Heart left ventricle (tissue), 16 donors: ENCODE measurements at regions not wholly inside any gene's neighbourhood (a gene's known extent, or its start where the extent isn't known, plus 50 kb on each side); places are given as distances from the start of the nearest gene placed in this dataset.
"Not testable (repeated sequence)": the region's sequence is repeated elsewhere in the genome, so short reads cannot be mapped to it uniquely, and the experiment has no call there.

Experiments used
- ATAC-seq, 4 donors: fragments of 200-7000 bp; cut with Tn5 transposase; one replicate each; pipeline ENCODE4 v1.9.1; 2020 to 2022; ENCODE audit warnings: moderate library complexity in 4 of 4, mild to moderate bottlenecking in 3 of 4, moderate number of reproducible peaks in 1 of 4
- DNase-seq, 5 donors: peaks; one replicate each; pipeline ENCODE4 v3.0.0-alpha.2; 2020
- H3K27ac ChIP-seq, 12 donors: fragments of 200-600 bp; sonication (generic) in 4 of 12; one replicate each; pipeline versions ENCODE4 v1.5.0 to v1.8.0; 2016 to 2022; ENCODE audit warnings: mild to moderate bottlenecking in 2 of 12
- H3K27me3 ChIP-seq, 9 donors: fragments of 200-600 bp; sonication (generic) in 2 of 9; one replicate each; pipeline versions ENCODE4 v1.5.1 to v1.8.0; 2016 to 2022; ENCODE audit warnings: mild to moderate bottlenecking in 3 of 9
- H3K36me3 ChIP-seq, 9 donors: fragments of 200-600 bp; sonication (generic) in 2 of 9; one replicate each; pipeline versions ENCODE4 v1.5.0 to v1.8.0; 2018 to 2022; ENCODE audit warnings: mild to moderate bottlenecking in 2 of 9
- H3K4me1 ChIP-seq, 12 donors: fragments of 200-600 bp; sonication (generic) in 4 of 12; one replicate each; pipeline versions ENCODE4 v1.5.0 to v1.8.0; 2016 to 2022; ENCODE audit warnings: mild to moderate bottlenecking in 3 of 12
- H3K4me3 ChIP-seq, 12 donors: fragments of 200-600 bp; sonication (generic) in 4 of 12; one replicate each; pipeline versions ENCODE4 v1.5.0 to v1.8.0; 2017 to 2022; ENCODE audit warnings: mild to moderate bottlenecking in 9 of 12, moderate library complexity in 4 of 12
- H3K9me3 ChIP-seq, 12 donors: fragments of 200-600 bp; sonication (generic) in 4 of 12; one replicate each; pipeline versions ENCODE4 v1.5.0 to v1.8.0; 2016 to 2022; ENCODE audit warnings: mild to moderate bottlenecking in 1 of 12
- CTCF ChIP-seq, 12 donors: fragments of 200-600 bp; sonication (generic) in 4 of 12; IDR thresholded peaks; one replicate each; pipeline versions ENCODE4 v1.5.0 to v1.8.0; 2018 to 2022; ENCODE audit warnings: antibody characterized with exemption in 12 of 12, mild to moderate bottlenecking in 5 of 12
- POLR2A ChIP-seq, 2 donors: fragments of 450-650 bp; IDR thresholded peaks; one replicate each; pipeline ENCODE4 v1.6.1; 2017; ENCODE audit warnings: antibody characterized with exemption in 2 of 2, mild to moderate bottlenecking in 2 of 2, moderate library complexity in 2 of 2
- WGBS, 4 donors: extraction: QIAGEN DNeasy Blood & Tissue Kit in 2 of 4; methylation state at CpG; one replicate each; pipeline versions ENCODE4 v1.1.5 to v1.1.7; 2013 to 2018; 5-methylcytosine and 5-hydroxymethylcytosine counted together
- intact Hi-C, 10 donors: fragments of 100-400 bp; cut with DNase I; formaldehyde crosslinking; loops; one replicate each; pipeline versions ENCODE4 v1.11.1 to v1.14.2; 2022
- donor health status: ischemic (EF 13 %, LVEDD 7.1; RV severe dilation, severe dysfunction).
- donor health status: healthy with polysubstance abuse.
- donor health status: DM: no; HTN: yes; CAD: no.
- donor health status: DM: no; HTN: no; CAD: no.
- donor health status: ischemic (EF 25% LVEDD 6.9; RV normal size, moderate dysfunction).
- donor health status: ischemic (EF 25% LVEDD 5.7; RV mildly dilated, moderate dysfunction).
- donor health status: healthy.
- donor health status: DM: yes; HTN: yes; CAD: no.
- donor health status: ischemic (EF 35%, LVEDD 5.7; RV mildly dilated, moderate dysfunction).
- donor health status: nonischemic (EF 11% LVEDD 7.7; RV severe dilation, severe dysfunction).
- donor health status: DM: yes; HTN: yes; CAD: no.
- donor health status: PGD.
- donor health status: ischemic (EF 29% LVEDD 5.4; RV normal size, mild dysfunction).
- donor health status: nonischemic (EF 23%, LVEDD 6.1; RV moderate dilation, normal function).

- ATAC-seq (no peak), DNase-seq (no peak)
- 96 to 100% (median 97%) methylated on average over 1 of the region's 1 CpG for WGBS, 4 donors
- intact Hi-C loops: no loop called here
- H3K27me3 ChIP-seq: no peaks in the 10 kb centered on the region
- H3K36me3 ChIP-seq: no peaks in the 10 kb centered on the region
- H3K4me1 ChIP-seq: no peaks in the 10 kb centered on the region
- no peak for TF ChIP-seq CTCF (IDR thresholded peaks at IDR 0.05)
- TF ChIP-seq POLR2A (IDR thresholded peaks at IDR 0.05): no peak
- peaks cover 0 to 10% (median 0%) of the 10 kb centered on the region in 12 donors for H3K9me3 ChIP-seq
- H3K27ac ChIP-seq: no peak overlapping the region
- no peak overlapping the region for H3K4me3 ChIP-seq
These were observed 809.9 kb downstream of the MCTP2 start for GRCh38 chr15:95041297-95041696.

GRCh38 chr15:95043236-95043932 is 812.0 kb downstream of the MCTP2 start:
- H3K4me3 ChIP-seq, H3K36me3 ChIP-seq, ATAC-seq, DNase-seq, H3K27me3 ChIP-seq, H3K27ac ChIP-seq, H3K4me1 ChIP-seq, intact Hi-C loops: not testable (repeated sequence)
- 82 to 87% (median 84%) methylated on average over 9 of the region's 9 CpGs for WGBS, 4 donors
- H3K9me3 ChIP-seq: peaks cover 0 to 12% (median 2%) of the 10 kb centered on the region in 12 donors

- Histone ChIP-seq H3K27me3 (no peaks in the 10 kb centered on the region), H3K36me3 (no peaks in the 10 kb centered on the region), H3K9me3 (peaks cover 0 to 17% (median 7%) of the 10 kb centered on the region in 12 donors), H3K27ac (no peak overlapping the region), H3K4me3 (no peak overlapping the region), H3K4me1 (no peaks in the 10 kb centered on the region)
- intact Hi-C loops: no loop called here
- TF ChIP-seq CTCF (IDR thresholded peaks at IDR 0.05) (no peak), POLR2A (IDR thresholded peaks at IDR 0.05) (no peak)
- DNase-seq (no peak), ATAC-seq (no peak)
- WGBS, 4 donors: 61 to 76% (median 68%) methylated on average over 1 of the region's 1 CpG
These were observed 812.6 kb downstream of the MCTP2 start for GRCh38 chr15:95043933-95044313.

- H3K4me3 ChIP-seq: no peak overlapping the region
- no peak for DNase-seq
- no peaks in the 10 kb centered on the region for H3K4me1 ChIP-seq
- ATAC-seq: no peak
- no peak overlapping the region for H3K27ac ChIP-seq
- WGBS, 4 donors: 65 to 74% (median 69%) methylated on average over 8 of the region's 8 CpGs
- TF ChIP-seq CTCF (IDR thresholded peaks at IDR 0.05) (no peak), POLR2A (IDR thresholded peaks at IDR 0.05) (no peak)
- intact Hi-C loops: no loop called here
- H3K36me3 ChIP-seq: no peaks in the 10 kb centered on the region
- H3K27me3 ChIP-seq: no peaks in the 10 kb centered on the region
- peaks cover 0 to 27% (median 10%) of the 10 kb centered on the region in 12 donors for H3K9me3 ChIP-seq
These were observed 813.5 kb downstream of the MCTP2 start for GRCh38 chr15:95044745-95045417.
